ENCODE measurements at regions not wholly inside any gene's neighbourhood (a gene's known extent, or its start where the extent isn't known, plus 50 kb on each side); places are given as distances from the start of the nearest gene placed in this dataset.

- Mint-ChIP-seq H3K27me3 (peaks cover 8% of the 10 kb centered on the region), H3K4me1 (no peaks in the 10 kb centered on the region), H3K27ac (no peak overlapping the region), H3K4me3 (no peak overlapping the region), H3K9me3 (no peaks in the 10 kb centered on the region)
- DNase-seq = no peak
- ATAC-seq = no peak
Observed at GRCh38 chr15:96716478-96716877, 386.0 kb downstream of the NR2F2 start.

DNA sequence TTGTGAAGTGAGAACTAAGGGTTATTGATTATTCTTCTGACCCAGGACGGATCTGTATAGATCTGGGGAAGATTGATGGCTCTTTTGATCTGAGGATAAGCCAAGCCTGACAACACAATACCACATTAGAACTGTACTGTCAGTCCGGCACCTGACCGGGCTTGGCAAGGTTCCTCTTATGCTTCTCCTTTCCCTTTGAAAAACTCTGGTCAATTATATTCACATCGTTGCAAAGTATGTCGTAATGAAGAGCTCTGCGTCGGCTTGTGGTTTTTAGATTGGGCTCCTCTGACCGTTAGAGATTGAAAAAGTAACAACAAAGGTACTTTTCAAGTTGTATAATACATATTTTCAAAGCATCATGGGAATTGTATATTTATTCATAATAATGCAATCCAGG lies 389.8 kb downstream of the NR2F2 start:
- H3K27ac Mint-ChIP-seq = no peak overlapping the region
- DNase-seq (no peak), ATAC-seq (no peak)
- H3K27me3 Mint-ChIP-seq = peaks cover 8% of the 10 kb centered on the region
- peaks cover 0 to 14% of the 10 kb centered on the region in 2 donors for H3K9me3 Mint-ChIP-seq
- no peaks in the 10 kb centered on the region for H3K4me1 Mint-ChIP-seq
- no peak overlapping the region for H3K4me3 Mint-ChIP-seq

GRCh38 chr15:96720656-96721055 lies 390.2 kb downstream of the NR2F2 start:
- Mint-ChIP-seq H3K27me3 (peaks cover 8% of the 10 kb centered on the region), H3K27ac (no peak overlapping the region), H3K9me3 (peaks cover 0 to 14% of the 10 kb centered on the region in 2 donors), H3K4me1 (no peaks in the 10 kb centered on the region), H3K4me3 (no peak overlapping the region)
- ATAC-seq (no peak), DNase-seq (no peak)

DNA sequence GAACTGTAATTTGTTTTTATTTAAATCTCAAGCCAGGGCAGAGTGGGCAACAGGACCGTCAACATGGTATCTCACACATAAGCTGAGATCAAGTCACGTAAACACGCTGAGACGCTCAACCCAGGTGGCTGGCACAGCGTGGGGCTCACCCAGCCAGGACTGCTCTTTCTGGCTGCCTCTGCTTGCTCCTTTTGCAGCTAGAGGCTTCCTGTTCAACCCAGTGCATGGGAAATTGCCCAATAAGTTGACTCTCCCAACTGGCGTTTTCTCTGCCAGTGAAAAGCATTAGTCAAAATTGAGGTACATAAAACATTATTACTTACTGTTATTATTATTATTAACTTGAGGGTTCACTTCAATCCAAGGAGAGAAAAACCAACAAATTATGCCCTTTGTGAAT lies 398.1 kb downstream of the NR2F2 start:
- H3K4me1 Mint-ChIP-seq = no peaks in the 10 kb centered on the region
- no peak overlapping the region for H3K4me3 Mint-ChIP-seq
- H3K9me3 Mint-ChIP-seq = no peaks in the 10 kb centered on the region
- no peak for DNase-seq
- peaks cover 8% of the 10 kb centered on the region for H3K27me3 Mint-ChIP-seq
- no peak for ATAC-seq
- H3K27ac Mint-ChIP-seq = no peak overlapping the region

DNA sequence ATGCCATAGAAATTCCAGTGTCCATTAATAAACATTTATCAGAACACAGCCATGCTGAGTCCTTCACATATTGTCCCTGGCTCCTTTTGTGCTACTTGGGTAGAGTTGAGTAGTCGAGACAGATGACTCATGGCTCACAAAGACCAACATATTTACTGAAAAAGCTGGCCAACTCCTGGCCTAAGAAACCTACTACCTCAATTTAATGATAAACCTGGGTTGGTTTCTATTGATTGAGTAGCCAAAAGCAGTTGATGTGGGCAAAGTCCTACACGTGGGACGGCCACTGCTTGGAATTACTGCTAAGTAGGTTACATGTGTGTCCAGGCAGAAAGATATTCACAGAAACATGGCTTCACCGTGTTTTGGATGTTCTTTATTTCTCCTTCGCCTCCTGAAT lies 402.2 kb downstream of the NR2F2 start:
- no peak overlapping the region for H3K4me3 Mint-ChIP-seq

DNA sequence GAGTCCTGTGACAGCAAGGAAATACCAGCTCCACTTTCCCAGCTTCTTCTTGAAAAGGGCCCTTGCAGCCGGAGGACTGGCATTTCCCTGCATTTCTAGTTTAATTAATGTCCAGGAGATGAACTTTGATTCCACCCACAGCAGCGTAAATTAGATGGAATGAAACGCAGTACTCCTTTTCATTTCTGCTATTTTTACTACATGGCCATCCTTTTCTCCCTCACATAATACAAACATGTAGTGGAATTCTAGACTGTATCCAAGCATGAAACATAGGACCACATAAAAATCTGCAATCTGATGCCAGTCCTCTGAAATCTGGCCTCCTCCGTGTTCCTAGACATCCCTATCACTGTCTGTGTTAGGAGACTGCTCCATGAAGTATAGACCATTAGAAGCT lies 403.2 kb downstream of the NR2F2 start:
- Mint-ChIP-seq H3K4me3 (no peak overlapping the region), H3K27me3 (peaks cover 8% of the 10 kb centered on the region), H3K9me3 (peaks cover 0 to 5% of the 10 kb centered on the region in 2 donors), H3K27ac (peak overlapping the region in 1 of 2 donors; percentile 14), H3K4me1 (no peaks in the 10 kb centered on the region)
- DNase-seq (no peak), ATAC-seq (no peak)

More for the DNA sequence above, 402.2 kb downstream of the NR2F2 start:
- Mint-ChIP-seq H3K27me3 (peaks cover 8% of the 10 kb centered on the region), H3K27ac (no peak overlapping the region), H3K4me1 (no peaks in the 10 kb centered on the region), H3K9me3 (peaks cover 0 to 5% of the 10 kb centered on the region in 2 donors)
- DNase-seq (no peak), ATAC-seq (no peak)

GRCh38 chr15:96735632-96736240 lies 405.2 kb downstream of the NR2F2 start:
- Mint-ChIP-seq H3K9me3 (peaks cover 0 to 5% of the 10 kb centered on the region in 2 donors), H3K4me3 (no peak overlapping the region), H3K4me1 (no peaks in the 10 kb centered on the region), H3K27me3 (peaks cover 8% of the 10 kb centered on the region), H3K27ac (no peak overlapping the region)
- DNase-seq (no peak), ATAC-seq (no peak)

DNA sequence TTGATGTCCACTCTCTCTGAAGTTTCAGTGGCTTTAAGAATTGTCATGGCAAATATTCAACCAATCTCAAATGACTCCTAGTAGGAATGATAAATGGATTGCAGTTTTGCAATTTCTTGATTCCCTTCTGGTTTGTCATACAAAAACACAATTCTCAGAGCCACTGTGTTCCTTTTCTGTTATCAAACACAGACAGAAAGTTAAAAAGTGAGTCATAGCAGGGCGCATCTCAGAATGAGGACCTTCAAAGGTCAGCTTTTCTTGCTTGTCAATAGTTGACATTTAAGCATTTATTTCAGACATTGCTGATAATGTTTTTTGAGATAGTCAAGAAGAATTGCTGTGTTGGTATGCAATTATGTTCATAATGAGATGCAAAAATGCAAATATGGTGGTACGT lies 405.9 kb downstream of the NR2F2 start:
- Mint-ChIP-seq H3K27me3 (peaks cover 4% of the 10 kb centered on the region), H3K4me1 (no peaks in the 10 kb centered on the region), H3K27ac (no peak overlapping the region), H3K4me3 (no peak overlapping the region), H3K9me3 (peaks cover 0 to 6% of the 10 kb centered on the region in 2 donors)
- no peak for DNase-seq
- ATAC-seq = no peak

- Mint-ChIP-seq H3K9me3 (peaks cover 4 to 15% of the 10 kb centered on the region in 2 donors), H3K4me1 (no peaks in the 10 kb centered on the region), H3K27me3 (no peaks in the 10 kb centered on the region), H3K27ac (peak overlapping the region in 1 of 2 donors; percentile 81), H3K4me3 (no peak overlapping the region)
- ATAC-seq (no peak), DNase-seq (no peak)
Observed at GRCh38 chr15:96737408-96737807, 406.9 kb downstream of the NR2F2 start.

DNA sequence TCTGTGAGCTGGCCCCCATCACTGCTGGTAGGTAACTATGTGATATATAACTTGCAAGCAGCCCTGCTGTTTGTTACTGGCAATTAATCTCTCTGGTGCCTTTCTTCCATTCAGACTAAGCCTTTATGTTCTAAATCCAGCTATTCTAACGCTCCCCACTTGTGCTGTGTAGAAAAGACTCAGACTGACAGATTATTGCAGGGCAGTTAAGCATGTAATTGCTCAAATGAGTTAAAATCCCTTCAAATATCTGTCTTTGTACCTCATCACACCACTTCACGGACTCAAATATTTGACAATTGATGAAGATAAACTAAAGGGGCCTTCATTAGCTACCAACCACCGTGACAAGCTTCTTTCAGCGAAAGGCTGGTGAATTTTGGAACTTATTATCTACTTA lies 416.2 kb downstream of the NR2F2 start:
- H3K4me3 Mint-ChIP-seq = no peak overlapping the region
- ATAC-seq (no peak), DNase-seq (no peak)
- no peak overlapping the region for H3K27ac Mint-ChIP-seq
- peaks cover 4 to 13% of the 10 kb centered on the region in 2 donors for H3K9me3 Mint-ChIP-seq
- H3K27me3 Mint-ChIP-seq = peaks cover 8% of the 10 kb centered on the region
- no peaks in the 10 kb centered on the region for H3K4me1 Mint-ChIP-seq

GRCh38 chr15:96747291-96747690 lies 416.8 kb downstream of the NR2F2 start:
- no peak for ATAC-seq

DNA sequence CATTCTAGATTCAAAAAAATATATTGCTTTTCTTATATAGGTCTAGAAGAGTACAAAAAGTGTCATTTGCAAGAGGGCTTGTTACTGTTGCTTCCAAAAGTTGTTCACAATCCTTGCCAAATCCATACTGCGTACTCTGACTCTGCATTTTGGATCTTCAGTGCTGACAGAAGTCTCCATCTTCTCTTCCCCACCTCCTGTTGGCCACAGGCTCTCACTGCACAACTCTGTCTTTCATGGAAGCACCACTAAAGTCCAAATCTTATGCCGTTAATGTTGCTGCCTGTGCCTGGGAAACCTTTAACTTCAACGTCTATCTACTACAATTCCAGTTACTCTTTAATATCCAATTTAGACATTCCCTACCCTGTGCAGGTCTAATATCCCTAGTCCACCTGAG lies 419.9 kb downstream of the NR2F2 start:
- DNase-seq (no peak), ATAC-seq (no peak)
- Mint-ChIP-seq H3K27me3 (peaks cover 8% of the 10 kb centered on the region), H3K27ac (no peak overlapping the region), H3K4me3 (no peak overlapping the region), H3K4me1 (no peaks in the 10 kb centered on the region), H3K9me3 (peaks cover 0 to 7% of the 10 kb centered on the region in 2 donors)

More at GRCh38 chr15:96747291-96747690, 416.8 kb downstream of the NR2F2 start:
- no peaks in the 10 kb centered on the region for H3K4me1 Mint-ChIP-seq
- H3K4me3 Mint-ChIP-seq = no peak overlapping the region
- no peak for DNase-seq
- peaks cover 8% of the 10 kb centered on the region for H3K27me3 Mint-ChIP-seq
- H3K27ac Mint-ChIP-seq = no peak overlapping the region
- peaks cover 0 to 7% of the 10 kb centered on the region in 2 donors for H3K9me3 Mint-ChIP-seq

DNA sequence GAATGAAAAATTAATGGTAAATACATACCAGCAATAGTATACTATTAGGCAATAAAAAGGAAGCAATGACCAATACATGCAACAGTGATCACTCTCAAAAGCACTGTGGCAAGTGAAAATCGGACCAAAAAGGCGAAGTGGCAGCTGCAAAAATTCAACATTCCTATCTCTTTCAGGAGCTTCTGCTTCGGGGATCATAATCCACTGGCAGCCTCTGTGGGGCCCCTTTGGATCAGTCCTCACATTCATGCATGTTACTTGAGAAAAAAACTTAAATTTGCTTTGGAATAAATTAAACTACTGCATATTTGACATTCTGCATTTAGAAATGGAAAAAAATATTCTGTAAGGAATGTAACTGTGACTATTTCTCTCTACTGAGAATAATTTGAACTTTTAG lies 425.6 kb downstream of the NR2F2 start:
- no peak overlapping the region for H3K4me3 Mint-ChIP-seq
- no peak for DNase-seq
- no peaks in the 10 kb centered on the region for H3K27me3 Mint-ChIP-seq
- no peak overlapping the region for H3K27ac Mint-ChIP-seq
- ATAC-seq = no peak
- H3K4me1 Mint-ChIP-seq = no peaks in the 10 kb centered on the region
- H3K9me3 Mint-ChIP-seq = peaks cover 0 to 4% of the 10 kb centered on the region in 2 donors

DNA sequence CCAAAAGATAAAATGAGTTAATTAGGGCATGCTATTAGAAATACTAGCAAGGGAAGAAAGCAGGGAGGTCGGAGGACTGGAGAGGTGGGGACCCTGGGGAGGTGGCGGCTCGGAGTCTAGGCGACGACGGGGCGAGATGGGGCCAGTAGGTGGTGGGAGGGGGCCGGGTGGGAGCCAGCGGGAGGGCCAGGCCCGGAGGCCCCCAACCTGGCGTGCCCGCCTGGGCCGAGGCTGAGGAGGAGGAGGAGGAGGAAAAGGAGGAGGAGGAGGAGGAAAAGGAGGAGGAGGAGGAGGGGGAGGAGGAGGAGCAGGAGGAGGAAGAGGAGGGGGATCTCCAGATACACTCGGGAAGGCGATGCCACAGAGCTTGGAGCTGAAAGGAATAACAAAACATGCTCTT lies 426.2 kb downstream of the NR2F2 start:
- Mint-ChIP-seq H3K27ac (no peak overlapping the region), H3K4me1 (no peaks in the 10 kb centered on the region), H3K4me3 (no peak overlapping the region), H3K27me3 (no peaks in the 10 kb centered on the region), H3K9me3 (peaks cover 0 to 4% of the 10 kb centered on the region in 2 donors)
- DNase-seq = no peak
- ATAC-seq = no peak

- Mint-ChIP-seq H3K4me3 (no peak overlapping the region), H3K9me3 (peaks cover 0 to under 1% of the 10 kb centered on the region in 2 donors), H3K27me3 (no peaks in the 10 kb centered on the region), H3K27ac (no peak overlapping the region), H3K4me1 (no peaks in the 10 kb centered on the region)
- DNase-seq = no peak
- ATAC-seq = no peak
Observed at GRCh38 chr15:96762566-96762965, 432.1 kb downstream of the NR2F2 start.

DNA sequence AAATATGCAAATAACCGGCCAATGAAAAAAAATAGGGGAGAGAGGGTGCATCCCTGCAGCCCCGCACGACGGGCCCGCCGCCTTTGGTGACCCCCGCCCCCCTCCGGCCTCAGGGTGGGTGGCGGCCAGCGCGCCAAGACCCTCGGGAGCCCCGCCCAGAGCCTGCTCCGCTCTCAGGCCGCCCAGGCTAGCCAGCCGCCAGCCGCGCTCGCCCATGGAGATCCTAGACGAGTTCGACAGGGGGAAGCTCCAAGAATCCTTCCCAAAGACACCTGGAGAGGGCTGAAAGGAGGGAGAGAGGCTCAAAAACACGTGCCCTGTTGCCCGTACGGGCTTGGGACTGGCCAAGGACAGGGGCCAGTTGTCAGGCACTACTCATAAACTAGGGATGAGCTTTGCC lies 434.0 kb downstream of the NR2F2 start:
- H3K27ac Mint-ChIP-seq = no peak overlapping the region
- H3K4me3 Mint-ChIP-seq = no peak overlapping the region
- H3K27me3 Mint-ChIP-seq = no peaks in the 10 kb centered on the region
- DNase-seq (no peak), ATAC-seq (no peak)
- no peaks in the 10 kb centered on the region for H3K4me1 Mint-ChIP-seq
- H3K9me3 Mint-ChIP-seq = no peaks in the 10 kb centered on the region

- no peaks in the 10 kb centered on the region for H3K9me3 Mint-ChIP-seq
- no peak overlapping the region for H3K4me3 Mint-ChIP-seq
- H3K4me1 Mint-ChIP-seq = no peaks in the 10 kb centered on the region
- no peak overlapping the region for H3K27ac Mint-ChIP-seq
- DNase-seq = no peak
- no peak for ATAC-seq
- no peaks in the 10 kb centered on the region for H3K27me3 Mint-ChIP-seq
Observed at GRCh38 chr15:96764946-96765345, 434.4 kb downstream of the NR2F2 start.
